Ascending aorta (tissue), 2 donors: ENCODE measurements at regions not wholly inside any gene's neighbourhood (a gene's known extent, or its start where the extent isn't known, plus 50 kb on each side); places are given as distances from the start of the nearest gene placed in this dataset.

Experiments used
- DNase-seq, 2 donors: peaks; one replicate each; pipeline ENCODE4 v3.0.0-alpha.2; 2019; ENCODE audit warnings: low spot score in 2 of 2
- H3K27ac ChIP-seq, 2 donors: fragments of 200-600 bp; sonication (generic); one replicate each; pipeline ENCODE4 v1.5.1; 2016 to 2017; ENCODE audit warnings: mild to moderate bottlenecking in 1 of 2
- H3K27me3 ChIP-seq: fragments of 200-600 bp; sonication (generic); one replicate; pipeline ENCODE4 v1.5.1; 2017
- H3K36me3 ChIP-seq, 2 donors: fragments of 200-600 bp; sonication (generic); one replicate each; pipeline ENCODE4 v1.5.1; 2016
- H3K4me1 ChIP-seq, 2 donors: fragments of 200-600 bp; sonication (generic); one replicate each; pipeline ENCODE4 v1.5.1; 2016 to 2017; ENCODE audit warnings: mild to moderate bottlenecking in 1 of 2
- H3K4me3 ChIP-seq, 2 donors: fragments of 200-600 bp; sonication (generic); one replicate each; pipeline ENCODE4 v1.5.1; 2016 to 2017; ENCODE audit warnings: mild to moderate bottlenecking in 1 of 2
- H3K9me3 ChIP-seq, 2 donors: fragments of 200-600 bp; sonication (generic); one replicate each; pipeline ENCODE4 v1.5.1; 2016
- CTCF ChIP-seq, 3 experiments: fragments of 200-600 bp in 2 of 3; fragments of 450-650 bp in 1 of 3; sonication (generic) in 2 of 3; IDR thresholded peaks; one replicate each; pipeline ENCODE4 v1.5.1; 2016 to 2019; ENCODE audit warnings: antibody characterized with exemption in 3 of 3, mild to moderate bottlenecking in 1 of 3, moderate library complexity in 1 of 3
- intact Hi-C: fragments of 100-400 bp; cut with DNase I; formaldehyde crosslinking; loops from one replicate; pipeline ENCODE4 v1.15.1; 2023

DNA sequence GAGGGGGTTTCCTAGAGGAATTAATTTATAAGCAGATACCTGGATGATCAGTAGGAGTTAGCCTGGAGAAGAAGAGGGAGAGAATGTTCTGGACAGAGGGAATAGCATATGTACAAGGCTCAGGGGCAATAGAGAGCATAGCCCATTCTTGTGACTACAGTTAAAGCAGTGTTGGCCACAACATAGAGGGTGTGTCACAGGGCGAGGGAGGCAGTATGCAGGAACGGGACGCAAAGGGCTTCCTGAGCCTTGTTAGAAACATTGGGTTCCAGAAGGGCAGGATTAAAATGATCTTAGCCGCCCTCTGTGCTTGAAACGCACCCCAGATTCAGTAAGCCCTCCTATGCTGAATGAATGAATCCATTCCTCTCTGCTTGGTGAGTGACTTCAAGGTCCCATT lies 142.2 kb upstream of the PWP1 start:
- Histone ChIP-seq H3K27me3 (no peaks in the 10 kb centered on the region), H3K36me3 (no peaks in the 10 kb centered on the region), H3K4me3 (no peak overlapping the region), H3K9me3 (no peaks in the 10 kb centered on the region), H3K4me1 (no peaks in the 10 kb centered on the region), H3K27ac (no peak overlapping the region)
- no peak for DNase-seq
- TF ChIP-seq CTCF (IDR thresholded peaks at IDR 0.05) = no peak
- intact Hi-C loops = no loop called here

DNA sequence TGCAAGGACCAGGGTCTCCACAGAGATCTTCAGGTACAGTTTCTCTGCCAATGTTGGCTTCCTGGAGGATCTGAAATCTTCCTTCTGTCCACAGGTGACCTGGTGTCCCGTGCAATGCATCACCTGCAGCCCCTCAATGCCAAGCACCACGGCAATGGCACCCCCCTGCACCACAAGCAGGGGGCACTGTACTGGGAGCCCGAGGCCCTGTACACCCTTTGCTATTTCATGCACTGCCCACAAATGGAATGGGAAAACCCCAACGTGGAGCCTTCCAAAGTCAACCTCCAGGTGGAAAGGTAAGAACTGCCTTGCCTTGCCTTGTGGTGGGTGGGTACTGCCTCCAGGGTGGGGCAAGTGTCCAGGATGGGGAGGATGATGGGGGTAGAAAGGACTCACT lies 141.8 kb upstream of the PWP1 start:
- no peak for TF ChIP-seq CTCF (IDR thresholded peaks at IDR 0.05)
- intact Hi-C loops = no loop called here
- Histone ChIP-seq H3K36me3 (no peaks in the 10 kb centered on the region), H3K4me3 (no peak overlapping the region), H3K27me3 (no peaks in the 10 kb centered on the region), H3K4me1 (no peaks in the 10 kb centered on the region), H3K27ac (no peak overlapping the region), H3K9me3 (peaks cover 0 to 3% of the 10 kb centered on the region in 2 donors)
- DNase-seq = no peak

GRCh38 chr12:107544937-107545336 lies 140.7 kb upstream of the PWP1 start:
- Histone ChIP-seq H3K27me3 (no peaks in the 10 kb centered on the region), H3K36me3 (no peaks in the 10 kb centered on the region), H3K27ac (no peak overlapping the region), H3K9me3 (peaks cover 0 to 3% of the 10 kb centered on the region in 2 donors), H3K4me1 (no peaks in the 10 kb centered on the region), H3K4me3 (no peak overlapping the region)
- intact Hi-C loops = no loop called here
- DNase-seq = no peak
- TF ChIP-seq CTCF (IDR thresholded peaks at IDR 0.05) = no peak

- DNase-seq = no peak
- H3K36me3 ChIP-seq = no peaks in the 10 kb centered on the region
- H3K4me1 ChIP-seq = no peaks in the 10 kb centered on the region
- intact Hi-C loops = no loop called here
- H3K4me3 ChIP-seq = no peak overlapping the region
- H3K9me3 ChIP-seq = peaks cover 0 to 3% of the 10 kb centered on the region in 2 donors
- H3K27ac ChIP-seq = no peak overlapping the region
- H3K27me3 ChIP-seq = no peaks in the 10 kb centered on the region
- TF ChIP-seq CTCF (IDR thresholded peaks at IDR 0.05) = no peak
These were observed 139.8 kb upstream of the PWP1 start for GRCh38 chr12:107545737-107546353.

- H3K36me3 ChIP-seq = no peaks in the 10 kb centered on the region
- H3K27ac ChIP-seq = no peak overlapping the region
- no peaks in the 10 kb centered on the region for H3K27me3 ChIP-seq
- no peaks in the 10 kb centered on the region for H3K4me1 ChIP-seq
- intact Hi-C loops = no loop called here
- H3K4me3 ChIP-seq = no peak overlapping the region
- no peak for TF ChIP-seq CTCF (IDR thresholded peaks at IDR 0.05)
- DNase-seq = no peak
- peaks cover 0 to 3% of the 10 kb centered on the region in 2 donors for H3K9me3 ChIP-seq
These were observed 138.2 kb upstream of the PWP1 start for GRCh38 chr12:107547389-107547788.
